ENCODE measurements at regions not wholly inside any gene's neighbourhood (a gene's known extent, or its start where the extent isn't known, plus 50 kb on each side); places are given as distances from the start of the nearest gene placed in this dataset.

- Mint-ChIP-seq H3K9me3 (no peaks in the 10 kb centered on the region), H3K4me1 (no peaks in the 10 kb centered on the region), H3K4me3 (no peak overlapping the region), H3K27me3 (ENCODE audit: low read depth in 2 of 2) (no peaks in the 10 kb centered on the region), H3K36me3 (no peaks in the 10 kb centered on the region), H3K27ac (no peak overlapping the region)
- DNase-seq (no peak), ATAC-seq (no peak)
- intact Hi-C loops (cut with micrococcal nuclease): no loop called here
- no peaks in the 10 kb centered on the region for H3K4me1 ChIP-seq (ENCODE audit: control insufficient read depth, insufficient read depth, low read length)
- WGBS (ENCODE audit: insufficient coverage): 57% methylated on average over 1 of the region's 1 CpG
- H3K4me3 ChIP-seq (ENCODE audit: low read length): no peak overlapping the region
- no peaks in the 10 kb centered on the region for H3K36me3 ChIP-seq (ENCODE audit: control insufficient read depth, insufficient read depth, low read length)
- H3K9me3 ChIP-seq (ENCODE audit: control insufficient read depth, insufficient read depth, low read length): no peaks in the 10 kb centered on the region
- no peak for TF ChIP-seq CTCF (IDR thresholded peaks at IDR 0.05)
- H3K27ac ChIP-seq (ENCODE audit: low read length): no peak overlapping the region
- H3K27me3 ChIP-seq (ENCODE audit: control insufficient read depth, insufficient read depth, low read length): no peaks in the 10 kb centered on the region
Observed at GRCh38 chr12:22866406-22866805, 241.4 kb downstream of the ETNK1 start.

- Mint-ChIP-seq H3K9me3 (peaks cover 0 to 4% of the 10 kb centered on the region in 2 donors), H3K36me3 (no peaks in the 10 kb centered on the region)
- whole genome bisulfite sequencing (ENCODE audit: insufficient coverage): 91% methylated on average over 6 of the region's 8 CpGs
Observed at GRCh38 chr12:22874151-22874550, 249.2 kb downstream of the ETNK1 start.

GRCh38 chr12:22876262-22876661 is 251.3 kb downstream of the ETNK1 start:
- H3K4me3 ChIP-seq (ENCODE audit: low read length): no peak overlapping the region
- DNase-seq: no peak
- no peak overlapping the region for H3K27ac ChIP-seq (ENCODE audit: low read length)
- TF ChIP-seq CTCF (IDR thresholded peaks at IDR 0.05): no peak
- Mint-ChIP-seq H3K27ac (no peak overlapping the region), H3K9me3 (peaks cover 0 to 4% of the 10 kb centered on the region in 2 donors), H3K4me3 (no peak overlapping the region), H3K36me3 (no peaks in the 10 kb centered on the region), H3K4me1 (no peaks in the 10 kb centered on the region), H3K27me3 (ENCODE audit: low read depth in 2 of 2) (no peaks in the 10 kb centered on the region)
- H3K4me1 ChIP-seq (ENCODE audit: control insufficient read depth, insufficient read depth, low read length): no peaks in the 10 kb centered on the region
- 87% methylated on average over 5 of the region's 5 CpGs for WGBS (ENCODE audit: insufficient coverage)
- no peaks in the 10 kb centered on the region for H3K36me3 ChIP-seq (ENCODE audit: control insufficient read depth, insufficient read depth, low read length)
- no peaks in the 10 kb centered on the region for H3K27me3 ChIP-seq (ENCODE audit: control insufficient read depth, insufficient read depth, low read length)
- no peak for ATAC-seq
- H3K9me3 ChIP-seq (ENCODE audit: control insufficient read depth, insufficient read depth, low read length): no peaks in the 10 kb centered on the region
- intact Hi-C loops (cut with micrococcal nuclease): no loop called here

More at GRCh38 chr12:22874151-22874550, 249.2 kb downstream of the ETNK1 start:
- Histone ChIP-seq H3K27me3 (ENCODE audit: control insufficient read depth, insufficient read depth, low read length) (no peaks in the 10 kb centered on the region), H3K4me1 (ENCODE audit: control insufficient read depth, insufficient read depth, low read length) (no peaks in the 10 kb centered on the region), H3K4me3 (ENCODE audit: low read length) (no peak overlapping the region), H3K36me3 (ENCODE audit: control insufficient read depth, insufficient read depth, low read length) (no peaks in the 10 kb centered on the region), H3K9me3 (ENCODE audit: control insufficient read depth, insufficient read depth, low read length) (no peaks in the 10 kb centered on the region), H3K27ac (ENCODE audit: low read length) (no peak overlapping the region)
- Mint-ChIP-seq H3K4me1 (no peaks in the 10 kb centered on the region), H3K27ac (no peak overlapping the region), H3K4me3 (no peak overlapping the region), H3K27me3 (ENCODE audit: low read depth in 2 of 2) (no peaks in the 10 kb centered on the region)
- no peak for DNase-seq
- intact Hi-C loops (cut with micrococcal nuclease): no loop called here
- TF ChIP-seq CTCF (IDR thresholded peaks at IDR 0.05): no peak
- ATAC-seq: no peak

- ATAC-seq: no peak
- Histone ChIP-seq H3K9me3 (ENCODE audit: control insufficient read depth, insufficient read depth, low read length) (no peaks in the 10 kb centered on the region), H3K4me1 (ENCODE audit: control insufficient read depth, insufficient read depth, low read length) (no peaks in the 10 kb centered on the region), H3K27ac (ENCODE audit: low read length) (no peak overlapping the region), H3K36me3 (ENCODE audit: control insufficient read depth, insufficient read depth, low read length) (no peaks in the 10 kb centered on the region), H3K4me3 (ENCODE audit: low read length) (no peak overlapping the region), H3K27me3 (ENCODE audit: control insufficient read depth, insufficient read depth, low read length) (no peaks in the 10 kb centered on the region)
- Mint-ChIP-seq H3K9me3 (peaks cover 0 to 4% of the 10 kb centered on the region in 2 donors), H3K27ac (no peak overlapping the region), H3K27me3 (ENCODE audit: low read depth in 2 of 2) (no peaks in the 10 kb centered on the region), H3K4me1 (no peaks in the 10 kb centered on the region), H3K36me3 (no peaks in the 10 kb centered on the region), H3K4me3 (no peak overlapping the region)
- no CpG with 5 or more reads among the region's 1 CpG for WGBS (ENCODE audit: insufficient coverage)
- no peak for DNase-seq
- intact Hi-C loops (cut with micrococcal nuclease): no loop called here
- TF ChIP-seq CTCF (IDR thresholded peaks at IDR 0.05): no peak
Observed at GRCh38 chr12:22879203-22879602, 254.2 kb downstream of the ETNK1 start.
